Endothelial cell of umbilical vein (primary cell): ENCODE measurements at regions not wholly inside any gene's neighbourhood (a gene's known extent, or its start where the extent isn't known, plus 50 kb on each side); places are given as distances from the start of the nearest gene placed in this dataset.

Experiments
- BruUV-seq: library from RNA; stranded (reverse); fragments of 400-500 nt; replicated peaks from 2 replicates; lab custom pipeline; 2021; lab: Mats Ljungman, UMichigan
- CTCF ChIA-PET: fragments of 300-600, 350-600 bp; sonication (Branson Sonifier 250); formaldehyde crosslinking; loops from one replicate; lab custom pipeline; 2021; ENCODE audit warnings: antibody characterized with exemption, inconsistent platforms; lab: Charles Lee
- POLR2A ChIA-PET: fragments of 300-600, 350-600 bp; sonication (Branson Sonifier 250); formaldehyde crosslinking; loops from one replicate; lab custom pipeline; 2021; ENCODE audit warnings: antibody characterized with exemption, inconsistent platforms; lab: Charles Lee
- DNase-seq: peaks from one replicate; pipeline ENCODE4 v3.0.0-alpha.2; 2011; ENCODE audit warnings: low read depth, low spot score
- FAIRE-seq: peaks from 2 replicates; lab custom pipeline; 2011; peaks lifted over from hg19 to GRCh38; lab: Jason Lieb, UNC
- H2AFZ ChIP-seq: 2 replicates; pipeline ENCODE4 v1.6.0; 2012; ENCODE audit warnings: low read depth, low read length, control low read depth, inconsistent platforms
- H3K27ac ChIP-seq: 2 replicates; pipeline ENCODE4 v1.5.1; 2011; ENCODE audit warnings: low read depth, mild to moderate bottlenecking, control low read depth, low read length, moderate library complexity; ENCODE audit not compliant: insufficient read depth
- H3K27me3 ChIP-seq, 2 experiments: 2 replicates each; pipeline versions ENCODE4 v1.6.0 to v1.6.1; 2011; ENCODE audit warnings: low read length in 2 of 2, mixed read lengths in 1 of 2; ENCODE audit not compliant: control insufficient read depth in 2 of 2, insufficient read depth in 2 of 2
- H3K36me3 ChIP-seq, 2 experiments: 2 replicates in 1 of 2; 3 replicates in 1 of 2; pipeline ENCODE4 v1.5.1; 2011; ENCODE audit warnings: low read length in 2 of 2, mild to moderate bottlenecking in 1 of 2, moderate library complexity in 1 of 2; ENCODE audit not compliant: control insufficient read depth in 2 of 2, insufficient read depth in 2 of 2; ENCODE audit errors: extremely low read depth in 1 of 2
- H3K4me1 ChIP-seq: 3 replicates; pipeline ENCODE4 v1.5.1; 2011; ENCODE audit warnings: mild to moderate bottlenecking, low read length; ENCODE audit not compliant: control insufficient read depth, insufficient read depth; ENCODE audit errors: extremely low read depth
- H3K4me2 ChIP-seq: 2 replicates; pipeline ENCODE4 v1.6.1; 2011; ENCODE audit warnings: low read length, control low read depth, mixed read lengths; ENCODE audit not compliant: insufficient read depth
- H3K4me3 ChIP-seq, 3 experiments: fragments of 200-600 bp in 1 of 3; sonication (generic), shearing (Covaris generic) in 1 of 3; replicated peaks in 1 of 3; 2 replicates each; pipeline ENCODE4 v1.5.1; 2011 to 2016; ENCODE audit warnings: control low read depth in 3 of 3, low read length in 3 of 3, mild to moderate bottlenecking in 2 of 3, inconsistent platforms in 1 of 3, low read depth in 1 of 3, moderate library complexity in 1 of 3; ENCODE audit not compliant: insufficient read depth in 1 of 3
- H3K79me2 ChIP-seq: 2 replicates; pipeline ENCODE4 v1.6.0; 2012; ENCODE audit warnings: low read length, inconsistent platforms; ENCODE audit not compliant: control insufficient read depth, insufficient read depth
- H3K9ac ChIP-seq: replicated peaks from 2 replicates; pipeline ENCODE3; 2011; ENCODE audit warnings: low read length, control low read depth; ENCODE audit not compliant: insufficient read depth; ENCODE audit errors: extremely low read depth
- H3K9me1 ChIP-seq: replicated peaks from 3 replicates; pipeline ENCODE4 v1.6.0; 2011; ENCODE audit warnings: mild to moderate bottlenecking, low read length; ENCODE audit not compliant: control insufficient read depth, insufficient read depth; ENCODE audit errors: extremely low read depth
- H3K9me3 ChIP-seq: replicated peaks from 2 replicates; pipeline ENCODE4 v1.5.1; 2012; ENCODE audit warnings: low read length, inconsistent platforms; ENCODE audit not compliant: control insufficient read depth, insufficient read depth
- H4K20me1 ChIP-seq: replicated peaks from 2 replicates; pipeline ENCODE3; 2011; ENCODE audit warnings: mild to moderate bottlenecking, low read length; ENCODE audit not compliant: control insufficient read depth, insufficient read depth; ENCODE audit errors: extremely low read depth
- CTCF ChIP-seq, 2 donors: IDR thresholded peaks; 1 replicate in 1 of 2; 2 replicates in 1 of 2; pipeline ENCODE4 v1.5.1; 2011; ENCODE audit warnings: low read length in 2 of 2, mild to moderate bottlenecking in 2 of 2, moderate library complexity in 2 of 2, control low read depth in 1 of 2, inconsistent platforms in 1 of 2, low read depth in 1 of 2; ENCODE audit not compliant: insufficient read depth in 1 of 2; ENCODE audit errors: extremely low read depth in 1 of 2
- EZH2 ChIP-seq: IDR thresholded peaks from 2 replicates; pipeline ENCODE4 v1.6.1; 2012; ENCODE audit warnings: borderline replicate concordance, low read depth, mild to moderate bottlenecking, moderate library complexity, low read length, inconsistent platforms; ENCODE audit not compliant: severe bottlenecking
- FOS ChIP-seq: IDR thresholded peaks from 2 replicates; pipeline ENCODE4 v1.6.1; 2011; ENCODE audit warnings: mild to moderate bottlenecking, low read length, moderate library complexity, borderline replicate concordance; ENCODE audit not compliant: insufficient read depth
- GATA2 ChIP-seq: IDR thresholded peaks from 2 replicates; pipeline ENCODE4 v1.7.0; 2011; ENCODE audit warnings: low read depth, mild to moderate bottlenecking, moderate library complexity, mixed read lengths, low read length; ENCODE audit not compliant: insufficient read length, insufficient read depth
- JUN ChIP-seq: IDR thresholded peaks from 2 replicates; pipeline ENCODE4 v1.6.1; 2011; ENCODE audit warnings: borderline replicate concordance, low read depth; ENCODE audit not compliant: insufficient read length, insufficient read depth
- MYC ChIP-seq: IDR thresholded peaks from one replicate; pipeline ENCODE4 v1.6.1; 2011; ENCODE audit warnings: mild to moderate bottlenecking, low read depth, low read length
- POLR2A ChIP-seq: IDR thresholded peaks from 2 replicates; pipeline ENCODE4 v1.6.1; 2012; ENCODE audit warnings: low read depth, mild to moderate bottlenecking, control low read depth, low read length
- POLR2AphosphoS5 ChIP-seq: IDR thresholded peaks from 2 replicates; pipeline ENCODE4 v1.6.1; 2012; ENCODE audit warnings: low read depth, mild to moderate bottlenecking, control low read depth, low read length, moderate library complexity; ENCODE audit not compliant: insufficient read depth
- dilution Hi-C: fragments of 300-500 bp; cut with MboI; formaldehyde crosslinking; loops from one replicate; pipeline ENCODE4 v1.15.0; 2019; ENCODE audit warnings: low sequenced_read_pairs; ENCODE audit not compliant: extremely low pct_ligation_motif_present
- intact Hi-C: fragments of 100-400 bp; cut with micrococcal nuclease; formaldehyde crosslinking; loops from one replicate; pipeline ENCODE4 v1.10.0; 2022
- TF ChIP-seq, protein P1 (sequence below): IDR thresholded peaks from 2 replicates; pipeline ENCODE4 v1.6.1; 2011; ENCODE audit not compliant: insufficient read depth, insufficient read length

DNA sequence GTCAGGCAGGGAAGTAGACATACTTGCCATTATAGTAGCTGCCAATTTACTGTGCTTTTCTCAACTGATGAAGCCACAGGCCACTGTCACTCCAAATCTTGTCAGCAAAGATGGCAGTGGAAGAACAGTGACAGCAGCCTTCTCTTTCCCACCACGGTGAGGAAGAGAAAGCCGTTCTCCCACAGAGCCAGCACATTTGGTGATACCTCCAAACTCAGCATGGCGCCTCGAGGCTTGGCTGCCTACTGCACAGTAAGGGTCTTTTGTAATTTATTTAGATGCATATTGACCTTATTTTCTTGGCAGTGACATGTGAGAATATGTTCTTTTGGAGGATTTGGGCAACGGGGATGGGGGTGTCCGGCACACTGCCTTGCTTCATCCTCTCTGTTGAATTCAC is 117.2 kb upstream of the CDH20 start:
- Histone ChIP-seq H3K27me3 (no peaks in the 10 kb centered on the region), H3K9ac (no peak overlapping the region), H3K4me1 (no peaks in the 10 kb centered on the region), H3K4me3 (no peak overlapping the region), H3K36me3 (no peaks in the 10 kb centered on the region), H3K9me1 (no peaks in the 10 kb centered on the region), H3K27ac (no peak overlapping the region), H2AFZ (no peak overlapping the region), H3K79me2 (no peaks in the 10 kb centered on the region), H4K20me1 (no peaks in the 10 kb centered on the region), H3K4me2 (no peak overlapping the region), H3K9me3 (no peaks in the 10 kb centered on the region)
- dilution Hi-C loops: no loop called here
- ChIA-PET POLR2A (no interaction called here), CTCF (no interaction called here)
- no TSS peak for BruUV-seq
- no peak for TF ChIP-seq GATA2
- no peak for TF ChIP-seq FOS
- TF ChIP-seq POLR2AphosphoS5: no peak
- TF ChIP-seq POLR2A: no peak
- TF ChIP-seq, protein P1, sequence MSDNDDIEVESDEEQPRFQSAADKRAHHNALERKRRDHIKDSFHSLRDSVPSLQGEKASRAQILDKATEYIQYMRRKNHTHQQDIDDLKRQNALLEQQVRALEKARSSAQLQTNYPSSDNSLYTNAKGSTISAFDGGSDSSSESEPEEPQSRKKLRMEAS: no peak
- no peak for TF ChIP-seq MYC
- TF ChIP-seq EZH2: no peak
- FAIRE-seq (no peak), DNase-seq (no peak)
- intact Hi-C loops: no loop called here

GRCh38 chr18:61222206-61222605 is 111.0 kb upstream of the CDH20 start:
- H3K9me1 ChIP-seq: no peaks in the 10 kb centered on the region
- H3K27ac ChIP-seq: no peak overlapping the region
- no peak for DNase-seq
- dilution Hi-C loops (no loop called here), intact Hi-C loops (no loop called here)
- TF ChIP-seq JUN: no peak
- no peak for TF ChIP-seq POLR2A
- no peak for TF ChIP-seq CTCF (IDR thresholded peaks at IDR 0.05; ENCODE audit: extremely low read depth in 1 of 2, insufficient read depth in 1 of 2, low read depth in 1 of 2, low read length in 2 of 2)
- no peak for TF ChIP-seq POLR2AphosphoS5
- TF ChIP-seq FOS: no peak
- TF ChIP-seq, protein P1: no peak
- TF ChIP-seq EZH2: no peak
- TF ChIP-seq MYC: no peak
- no peak for TF ChIP-seq GATA2
- no peak overlapping the region for H3K9ac ChIP-seq
- H3K4me2 ChIP-seq: no peak overlapping the region
- no peaks in the 10 kb centered on the region for H3K9me3 ChIP-seq
- POLR2A ChIA-PET: no interaction called here
- H3K36me3 ChIP-seq: no peaks in the 10 kb centered on the region
- no peaks in the 10 kb centered on the region for H3K4me1 ChIP-seq
- H3K4me3 ChIP-seq: no peak overlapping the region
- no peaks in the 10 kb centered on the region for H3K27me3 ChIP-seq
- H3K79me2 ChIP-seq: no peaks in the 10 kb centered on the region
- no peak for FAIRE-seq
- H4K20me1 ChIP-seq: no peaks in the 10 kb centered on the region
- CTCF ChIA-PET: no interaction called here
- no TSS peak for BruUV-seq
- no peak overlapping the region for H2AFZ ChIP-seq
